ENCODE measurements at regions not wholly inside any gene's neighbourhood (a gene's known extent, or its start where the extent isn't known, plus 50 kb on each side); places are given as distances from the start of the nearest gene placed in this dataset.
A peak's percentile ranks its signal among the peaks of the same experiment; 100 is the strongest.
"Not testable (repeated sequence)": the region's sequence is repeated elsewhere in the genome, so short reads cannot be mapped to it uniquely, and the experiment has no call there.

DNA sequence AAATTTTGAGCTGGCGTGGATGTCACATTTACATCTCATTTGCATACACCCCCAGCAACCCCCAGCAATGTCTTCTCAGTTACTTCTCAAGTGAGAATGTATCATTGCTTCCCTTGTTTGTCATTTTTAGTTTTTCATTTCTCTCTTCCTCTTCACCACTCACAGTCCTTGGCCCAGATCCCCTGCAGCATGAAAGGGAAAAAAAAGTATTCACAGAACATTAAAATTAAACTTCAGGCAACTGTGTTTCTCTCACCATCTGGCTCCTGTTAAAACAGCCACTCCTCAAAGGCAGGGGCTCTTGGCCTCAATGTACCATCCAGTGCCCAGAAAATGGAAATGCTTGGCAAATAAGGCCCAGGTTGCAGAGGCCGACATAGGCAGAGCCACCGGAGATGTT lies 126.8 kb downstream of the CTNND1 start:
- H3K4me3 ChIP-seq (ENCODE audit: low read depth, low read length) = no peak overlapping the region
- no peak for DNase-seq (ENCODE audit: low read depth)
- TF ChIP-seq, protein P1, sequence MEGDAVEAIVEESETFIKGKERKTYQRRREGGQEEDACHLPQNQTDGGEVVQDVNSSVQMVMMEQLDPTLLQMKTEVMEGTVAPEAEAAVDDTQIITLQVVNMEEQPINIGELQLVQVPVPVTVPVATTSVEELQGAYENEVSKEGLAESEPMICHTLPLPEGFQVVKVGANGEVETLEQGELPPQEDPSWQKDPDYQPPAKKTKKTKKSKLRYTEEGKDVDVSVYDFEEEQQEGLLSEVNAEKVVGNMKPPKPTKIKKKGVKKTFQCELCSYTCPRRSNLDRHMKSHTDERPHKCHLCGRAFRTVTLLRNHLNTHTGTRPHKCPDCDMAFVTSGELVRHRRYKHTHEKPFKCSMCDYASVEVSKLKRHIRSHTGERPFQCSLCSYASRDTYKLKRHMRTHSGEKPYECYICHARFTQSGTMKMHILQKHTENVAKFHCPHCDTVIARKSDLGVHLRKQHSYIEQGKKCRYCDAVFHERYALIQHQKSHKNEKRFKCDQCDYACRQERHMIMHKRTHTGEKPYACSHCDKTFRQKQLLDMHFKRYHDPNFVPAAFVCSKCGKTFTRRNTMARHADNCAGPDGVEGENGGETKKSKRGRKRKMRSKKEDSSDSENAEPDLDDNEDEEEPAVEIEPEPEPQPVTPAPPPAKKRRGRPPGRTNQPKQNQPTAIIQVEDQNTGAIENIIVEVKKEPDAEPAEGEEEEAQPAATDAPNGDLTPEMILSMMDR (conservative IDR thresholded peaks at IDR 0.05; ENCODE audit: low read depth, low read length) = no peak

DNA sequence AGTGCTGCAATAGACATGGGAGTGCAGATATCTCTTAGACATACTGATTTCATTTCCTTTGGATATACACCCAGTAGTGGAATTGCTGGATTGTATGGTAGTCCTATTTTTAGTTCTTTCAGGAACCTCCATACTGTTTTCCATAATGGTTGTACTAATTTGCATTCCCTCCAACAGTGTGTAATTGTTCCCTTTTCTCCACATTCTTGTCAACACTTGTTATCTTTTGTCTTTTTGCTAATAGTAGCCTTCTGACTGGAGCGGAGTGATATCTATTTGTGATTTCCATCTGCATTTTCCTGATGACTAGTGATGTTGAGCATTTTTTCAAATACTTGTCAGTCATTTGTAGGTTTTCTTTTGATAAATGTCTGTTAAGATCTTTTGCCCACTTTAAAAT lies 128.9 kb downstream of the CTNND1 start:
- H3K4me3 ChIP-seq (ENCODE audit: low read depth, low read length) = no peak overlapping the region
- TF ChIP-seq, protein P1 (conservative IDR thresholded peaks at IDR 0.05; ENCODE audit: low read depth, low read length) = no peak
- no peak for DNase-seq (ENCODE audit: low read depth)

DNA sequence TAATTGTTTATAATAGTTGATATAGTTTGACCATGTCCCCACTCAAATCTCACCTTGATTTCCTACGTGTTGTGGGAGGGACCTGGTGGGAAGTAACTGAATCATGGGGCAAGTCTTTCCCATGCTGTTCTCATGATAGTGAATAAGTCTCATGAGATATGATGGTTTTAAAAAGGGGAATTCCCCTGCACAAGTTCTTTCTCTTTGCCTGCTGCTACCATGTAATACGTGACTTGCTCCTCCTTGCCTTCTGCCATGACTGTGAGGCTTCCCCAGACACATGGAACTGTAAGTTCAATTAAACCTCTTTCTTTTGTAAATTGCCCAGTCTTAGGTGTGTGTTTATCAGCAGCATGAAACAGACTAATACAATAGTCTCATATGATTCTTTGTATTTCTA lies 130.5 kb upstream of the OR9Q1 start:
- not testable (repeated sequence) for DNase-seq (ENCODE audit: low read depth); H3K4me3 ChIP-seq (ENCODE audit: low read depth, low read length)

DNA sequence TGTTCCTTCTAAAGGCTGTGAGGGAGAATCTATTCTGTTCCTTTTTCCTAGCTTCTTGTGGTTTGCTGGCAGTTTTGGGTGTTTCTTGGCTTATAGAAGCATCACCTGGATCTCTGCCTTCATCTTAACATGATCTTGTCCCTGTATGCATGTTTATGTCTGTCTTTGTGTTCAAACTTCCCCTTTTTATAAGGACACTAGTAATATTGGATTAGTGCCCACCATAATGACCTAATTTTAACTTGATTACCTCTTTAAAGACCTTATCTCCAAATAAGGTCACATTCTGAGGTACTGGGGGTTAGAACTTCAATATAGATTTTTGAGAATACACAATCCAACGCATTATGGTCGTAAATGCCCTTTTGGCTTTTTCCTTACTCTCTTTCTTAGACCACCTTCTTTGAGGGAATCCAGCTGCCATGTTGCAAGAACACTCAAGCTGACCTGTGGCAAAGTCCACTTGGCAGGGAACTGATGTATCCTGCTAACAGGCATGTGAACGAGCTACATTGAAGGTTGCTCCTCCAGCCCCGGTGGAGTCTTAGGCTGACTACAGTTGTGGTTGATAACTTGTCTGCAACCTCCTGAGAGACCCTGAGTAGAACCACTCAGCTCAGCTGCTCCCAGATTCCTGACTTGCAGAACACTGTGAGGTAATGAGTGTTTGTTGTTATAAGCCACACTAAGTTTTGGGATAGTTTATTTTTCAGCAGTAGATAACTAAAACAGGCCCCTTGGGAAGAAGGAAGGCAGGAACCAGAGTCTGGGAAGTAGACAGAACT lies 127.1 kb upstream of the OR9Q1 start:
- H3K4me3 ChIP-seq (ENCODE audit: low read depth, low read length) = no peak overlapping the region
- TF ChIP-seq, protein P1 (conservative IDR thresholded peaks at IDR 0.05; ENCODE audit: low read depth, low read length) = no peak
- no peak for DNase-seq (ENCODE audit: low read depth)

DNA sequence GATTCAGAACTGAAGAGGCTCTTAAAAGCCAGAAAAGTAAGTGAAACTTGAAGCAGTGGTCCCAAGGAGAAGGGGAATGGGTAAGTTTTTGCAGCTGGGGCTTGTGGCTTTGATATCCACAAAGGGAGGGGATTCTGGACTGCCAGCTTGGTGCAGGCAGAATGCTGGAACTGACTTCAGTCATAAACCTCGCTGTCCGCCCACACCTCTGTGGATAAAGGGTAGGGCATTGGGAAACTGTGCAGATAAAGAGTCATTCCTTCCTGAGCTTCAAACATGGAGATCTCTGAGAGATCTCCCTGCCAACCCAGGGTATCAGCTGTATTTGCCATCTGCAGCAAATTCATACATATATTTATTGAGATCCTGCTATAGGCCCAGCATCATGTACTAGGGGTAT lies 124.3 kb upstream of the OR9Q1 start:
- H3K4me3 ChIP-seq (ENCODE audit: low read depth, low read length) = no peak overlapping the region
- TF ChIP-seq, protein P1 (conservative IDR thresholded peaks at IDR 0.05; ENCODE audit: low read depth, low read length) = no peak
- DNase-seq (ENCODE audit: low read depth) = no peak

DNA sequence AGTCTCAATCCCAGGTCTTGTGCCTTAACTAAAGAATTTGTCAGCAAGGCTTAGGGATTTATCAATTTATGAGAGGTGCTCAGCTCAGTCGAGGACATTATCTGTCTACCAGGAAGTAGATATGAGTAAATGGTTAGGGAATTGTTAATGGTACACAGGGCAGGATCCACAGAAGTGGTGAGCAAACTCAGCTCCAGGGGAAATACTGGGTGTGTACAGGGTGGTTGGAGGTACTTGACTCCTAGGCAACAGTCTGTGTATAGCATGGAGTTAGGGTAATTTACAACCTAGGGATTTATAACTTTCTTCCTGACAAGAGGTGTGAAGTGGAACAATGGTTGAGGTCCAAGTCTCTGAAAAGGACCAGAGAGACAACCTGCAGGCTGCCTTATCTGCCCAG lies 123.4 kb upstream of the OR9Q1 start:
- DNase-seq (ENCODE audit: low read depth) = peak; percentile 84

DNA sequence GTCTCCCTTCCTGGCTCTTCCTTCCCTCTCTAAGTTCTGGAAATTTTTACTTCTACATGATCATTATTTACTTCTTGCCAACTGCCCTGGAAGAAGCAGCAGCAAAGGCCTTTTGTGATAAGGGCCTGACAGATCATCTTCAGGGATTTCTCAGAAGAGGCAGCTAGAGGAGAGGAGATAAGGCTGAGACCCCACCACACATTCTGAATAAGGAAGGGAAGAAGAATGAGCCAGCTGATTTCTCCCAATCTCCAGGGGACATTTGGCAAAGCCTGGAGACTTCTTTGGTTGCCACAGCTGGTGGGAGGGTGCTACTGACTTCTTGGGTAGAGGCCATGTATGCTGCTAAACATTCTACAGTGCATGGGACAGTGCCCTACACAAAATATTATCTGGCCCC lies 122.4 kb upstream of the OR9Q1 start:
- TF ChIP-seq, protein P1 (conservative IDR thresholded peaks at IDR 0.05; ENCODE audit: low read depth, low read length) = no peak
- no peak overlapping the region for H3K4me3 ChIP-seq (ENCODE audit: low read depth, low read length)
- DNase-seq (ENCODE audit: low read depth) = no peak

More for the DNA sequence above, 123.4 kb upstream of the OR9Q1 start:
- TF ChIP-seq, protein P1 (conservative IDR thresholded peaks at IDR 0.05; ENCODE audit: low read depth, low read length) = no peak
- no peak overlapping the region for H3K4me3 ChIP-seq (ENCODE audit: low read depth, low read length)
